ENCODE measurements at regions not wholly inside any gene's neighbourhood (a gene's known extent, or its start where the extent isn't known, plus 50 kb on each side); places are given as distances from the start of the nearest gene placed in this dataset.

- TF ChIP-seq ZNF462 (CRISPR knock-in tag; IDR thresholded peaks at IDR 0.05), result no peak
- TF ChIP-seq ZNF114 (CRISPR knock-in tag; IDR thresholded peaks at IDR 0.05), result no peak
- TF ChIP-seq NANOG (IDR thresholded peaks at IDR 0.05; ENCODE audit: borderline replicate concordance), result no peak
- no peak for TF ChIP-seq STAT1 (IDR thresholded peaks at IDR 0.05; ENCODE audit: unreplicated experiment)
Measured at GRCh38 chr17:70563281-70563820, 394.0 kb downstream of the KCNJ2 start (continued).

GRCh38 chr17:70564006-70564620, 394.8 kb downstream of the KCNJ2 start:
- H3K4me1 Mint-ChIP-seq, result no peaks in the 10 kb centered on the region
- H3K4me2 ChIP-seq, result no peak overlapping the region
- ATAC-seq, result no peak
- no peak overlapping the region for H3K4me3 Mint-ChIP-seq
- H3K9me2 ChIP-seq (ENCODE audit: insufficient read depth), result no peaks in the 10 kb centered on the region
- no peaks in the 10 kb centered on the region for H3K27me3 Mint-ChIP-seq (ENCODE audit: insufficient read depth, low read depth, poor library complexity)
- H3K27me3 ChIP-seq (ENCODE audit: insufficient read depth), result no peaks in the 10 kb centered on the region
- H3K4me1 ChIP-seq (ENCODE audit: insufficient read depth), result no peaks in the 10 kb centered on the region
- no peak overlapping the region for H3K27ac ChIP-seq (ENCODE audit: low read depth)
- no peaks in the 10 kb centered on the region for H3K9me3 Mint-ChIP-seq
- no peak overlapping the region for H3K4me3 ChIP-seq
- H2AFZ ChIP-seq, result no peak overlapping the region
- no peak for DNase-seq (ENCODE audit: low spot score)
- no peaks in the 10 kb centered on the region for H4K20me1 ChIP-seq (replicated peaks; ENCODE audit: insufficient read depth)
- no peaks in the 10 kb centered on the region for H3K79me2 ChIP-seq (replicated peaks; ENCODE audit: insufficient read depth)
- H3F3A ChIP-seq (replicated peaks; ENCODE audit: low read depth), result no peaks in the 10 kb centered on the region
- no peaks in the 10 kb centered on the region for H3K36me3 Mint-ChIP-seq (ENCODE audit: low read depth)
- H3K27ac Mint-ChIP-seq, result no peak overlapping the region
- H3K36me3 ChIP-seq (ENCODE audit: insufficient read depth), result no peaks in the 10 kb centered on the region
- TF ChIP-seq ETS1 (IDR thresholded peaks at IDR 0.05), result no peak
- TF ChIP-seq ZNF331 (CRISPR knock-in tag; IDR thresholded peaks at IDR 0.05; ENCODE audit: low read depth), result no peak
- no peak for TF ChIP-seq ZNF114 (CRISPR knock-in tag; IDR thresholded peaks at IDR 0.05)
- no peak for TF ChIP-seq NANOG (IDR thresholded peaks at IDR 0.05; ENCODE audit: borderline replicate concordance)
- no peak for TF ChIP-seq REST (IDR thresholded peaks at IDR 0.05; ENCODE audit: unreplicated experiment)

Data from GM23338 (cell line).